Mesenchymal stem cell (in vitro differentiated cells and primary cell): ENCODE measurements at regions not wholly inside any gene's neighbourhood (a gene's known extent, or its start where the extent isn't known, plus 50 kb on each side); places are given as distances from the start of the nearest gene placed in this dataset.

ENCODE experiments used
- DNase-seq: peaks from one replicate; pipeline ENCODE4 v3.0.0-alpha.2; 2013
- H2AFZ ChIP-seq: one replicate; pipeline ENCODE4 v1.6.1; 2013; ENCODE audit warnings: low read depth, mild to moderate bottlenecking, control low read depth, inconsistent platforms, low read length, moderate library complexity
- H2AK5ac ChIP-seq: 2 replicates; pipeline ENCODE4 v1.6.1; 2013; ENCODE audit warnings: low read length, moderate library complexity, mild to moderate bottlenecking, inconsistent platforms; ENCODE audit not compliant: severe bottlenecking
- H2BK120ac ChIP-seq: one replicate; pipeline ENCODE4 v1.6.1; 2013; ENCODE audit warnings: low read depth, mild to moderate bottlenecking, inconsistent platforms, low read length, moderate library complexity
- H2BK12ac ChIP-seq, 2 experiments: one replicate each; pipeline ENCODE4 v1.6.1; 2013; ENCODE audit warnings: inconsistent platforms in 2 of 2, low read length in 2 of 2, mild to moderate bottlenecking in 2 of 2, moderate library complexity in 2 of 2, control low read depth in 1 of 2
- H2BK15ac ChIP-seq: one replicate; pipeline ENCODE4 v1.6.1; 2013; ENCODE audit warnings: mild to moderate bottlenecking, low read depth, inconsistent platforms; ENCODE audit not compliant: poor library complexity, severe bottlenecking
- H2BK5ac ChIP-seq: 2 replicates; pipeline ENCODE4 v1.6.1; 2013; ENCODE audit warnings: low read depth, mild to moderate bottlenecking, low read length, control low read depth, inconsistent platforms; ENCODE audit not compliant: poor library complexity, severe bottlenecking
- H3K14ac ChIP-seq, 2 experiments: one replicate each; pipeline ENCODE4 v1.6.1; 2013; ENCODE audit warnings: inconsistent platforms in 2 of 2, low read length in 2 of 2, control low read depth in 1 of 2, mild to moderate bottlenecking in 1 of 2, moderate library complexity in 1 of 2
- H3K18ac ChIP-seq, 2 experiments: one replicate each; pipeline ENCODE4 v1.6.1; 2013; ENCODE audit warnings: inconsistent platforms in 2 of 2, low read length in 2 of 2, control low read depth in 1 of 2, low read depth in 1 of 2, mild to moderate bottlenecking in 1 of 2
- H3K23ac ChIP-seq, 2 experiments: one replicate each; pipeline ENCODE4 v1.6.1; 2013; ENCODE audit warnings: inconsistent platforms in 2 of 2, low read length in 2 of 2, mild to moderate bottlenecking in 2 of 2, moderate library complexity in 2 of 2, control low read depth in 1 of 2
- H3K27ac ChIP-seq: 2 replicates; pipeline ENCODE4 v1.5.1; 2013; ENCODE audit warnings: mild to moderate bottlenecking, moderate library complexity, low read length, control low read depth, inconsistent platforms; ENCODE audit not compliant: poor library complexity, severe bottlenecking
- H3K27me3 ChIP-seq, 2 experiments: 2 replicates each; pipeline versions ENCODE4 v1.6.1 to v1.7.0; 2013; ENCODE audit warnings: low read length in 2 of 2, mild to moderate bottlenecking in 2 of 2, moderate library complexity in 2 of 2, control low read depth in 1 of 2, inconsistent platforms in 1 of 2; ENCODE audit not compliant: control insufficient read depth in 1 of 2, insufficient read depth in 1 of 2
- H3K36me3 ChIP-seq, 2 experiments: 2 replicates each; pipeline versions ENCODE4 v1.6.1 to v1.7.0; 2013; ENCODE audit warnings: low read length in 2 of 2, control low read depth in 1 of 2, inconsistent platforms in 1 of 2, low read depth in 1 of 2, mild to moderate bottlenecking in 1 of 2; ENCODE audit not compliant: insufficient read depth in 2 of 2, control insufficient read depth in 1 of 2
- H3K4ac ChIP-seq, 2 experiments: one replicate each; pipeline ENCODE4 v1.6.1; 2013; ENCODE audit warnings: inconsistent platforms in 2 of 2, low read length in 2 of 2, mild to moderate bottlenecking in 2 of 2, moderate library complexity in 2 of 2, control low read depth in 1 of 2, low read depth in 1 of 2
- H3K4me1 ChIP-seq: 2 replicates; pipeline ENCODE4 v1.6.1; 2013; ENCODE audit warnings: low read depth, low read length, control low read depth; ENCODE audit not compliant: control insufficient read depth, insufficient read depth
- H3K4me2 ChIP-seq: 2 replicates; pipeline ENCODE4 v1.6.1; 2013; ENCODE audit warnings: low read length, mild to moderate bottlenecking, inconsistent platforms; ENCODE audit not compliant: poor library complexity, severe bottlenecking
- H3K4me3 ChIP-seq, 2 experiments: 2 replicates each; pipeline versions ENCODE4 v1.5.1 to v1.7.0; 2013; ENCODE audit warnings: low read length in 2 of 2, mild to moderate bottlenecking in 2 of 2, control low read depth in 1 of 2, low read depth in 1 of 2; ENCODE audit not compliant: insufficient read depth in 1 of 2
- H3K79me1 ChIP-seq: replicated peaks from 2 replicates; pipeline ENCODE4 v1.6.1; 2013; ENCODE audit warnings: mild to moderate bottlenecking, control low read depth, low read length, inconsistent platforms; ENCODE audit not compliant: poor library complexity, severe bottlenecking
- H3K9ac ChIP-seq: 2 replicates; pipeline ENCODE4 v1.7.0; 2013; ENCODE audit warnings: mild to moderate bottlenecking, low read length, moderate library complexity
- H3K9me3 ChIP-seq: 2 replicates; pipeline ENCODE4 v1.7.0; 2013; ENCODE audit warnings: mild to moderate bottlenecking, low read length; ENCODE audit not compliant: control insufficient read depth
- H4K8ac ChIP-seq: one replicate; pipeline ENCODE4 v1.6.1; 2013; ENCODE audit warnings: inconsistent platforms, mild to moderate bottlenecking, low read length, moderate library complexity
- H4K91ac ChIP-seq: one replicate; pipeline ENCODE4 v1.6.1; 2013; ENCODE audit warnings: mild to moderate bottlenecking, low read length, inconsistent platforms
- WGBS: methylation state at CpG from one replicate; pipeline ENCODE4 v1.1.7; 2013; ENCODE audit warnings: mixed read lengths; 5-methylcytosine and 5-hydroxymethylcytosine counted together

- Histone ChIP-seq H2BK120ac (no peak overlapping the region), H3K4me2 (no peak overlapping the region), H3K9me3 (no peaks in the 10 kb centered on the region), H2BK15ac (no peak overlapping the region), H3K18ac (no peak overlapping the region), H2BK5ac (no peak overlapping the region), H3K4ac (no peak overlapping the region), H3K27ac (no peak overlapping the region), H2AFZ (no peak overlapping the region), H3K14ac (no peak overlapping the region), H3K36me3 (peaks cover 0 to 4% of the 10 kb centered on the region in 2 experiments), H3K23ac (no peak overlapping the region), H3K4me1 (peaks cover 7% of the 10 kb centered on the region), H2AK5ac (no peak overlapping the region), H4K91ac (peak overlapping the region; percentile 29), H3K9ac (no peak overlapping the region), H3K4me3 (no peak overlapping the region), H4K8ac (peak overlapping the region; percentile 43), H3K79me1 (no peaks in the 10 kb centered on the region), H2BK12ac (no peak overlapping the region), H3K27me3 (no peaks in the 10 kb centered on the region)
- no peak for DNase-seq
- WGBS, result 95% methylated on average over 31 of the region's 32 CpGs
Observed at GRCh38 chr5:54649041-54649504, 131.5 kb downstream of the SNX18 start.

DNA sequence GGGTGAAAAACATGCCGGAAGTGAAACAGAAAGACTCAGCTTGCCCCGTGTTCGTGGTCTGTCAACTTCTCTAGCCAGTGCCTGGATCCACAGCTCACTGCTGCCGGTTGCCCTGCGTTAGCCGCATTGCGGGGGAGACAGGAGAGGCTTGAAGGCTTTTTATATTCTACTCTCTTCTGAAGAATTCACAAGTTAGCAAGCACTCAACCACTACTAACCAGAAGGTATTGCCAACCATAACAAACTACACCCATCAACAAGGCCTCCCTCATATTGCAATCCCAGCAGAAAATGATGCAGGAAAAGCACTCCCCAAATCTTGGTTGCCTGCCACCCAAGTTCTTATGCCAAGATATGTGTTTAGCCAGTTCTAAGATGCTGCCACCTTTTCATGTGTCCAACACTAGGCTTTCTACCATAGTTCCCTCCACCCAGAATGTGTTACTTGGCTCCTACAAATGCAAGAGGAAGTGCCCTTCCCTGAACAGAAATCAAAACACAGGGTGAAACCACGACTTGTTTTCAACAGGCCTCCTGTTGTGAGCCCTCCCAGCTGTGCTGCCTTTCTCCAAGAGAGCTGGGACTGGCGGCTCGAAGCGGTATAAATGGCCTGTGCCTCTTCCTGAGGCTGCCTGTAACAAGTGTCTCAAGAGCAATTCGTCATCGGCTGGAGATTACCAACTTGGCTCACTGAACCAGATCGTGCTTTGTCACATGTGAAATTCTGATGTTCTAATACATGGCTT lies 129.0 kb downstream of the SNX18 start:
- Histone ChIP-seq H3K79me1 (no peaks in the 10 kb centered on the region), H3K23ac (no peak overlapping the region), H2BK5ac (peak overlapping the region; percentile 62), H3K18ac (peak overlapping the region; percentile 59 to 95), H4K91ac (peak overlapping the region; percentile 52), H3K4me2 (peak overlapping the region; percentile 48), H3K36me3 (peaks cover 0 to 4% of the 10 kb centered on the region in 2 experiments), H2BK120ac (peak overlapping the region; percentile 22), H2AFZ (no peak overlapping the region), H2AK5ac (no peak overlapping the region), H2BK12ac (peak overlapping the region in 1 of 2 experiments; percentile 86), H3K9ac (peak overlapping the region; percentile 73), H3K4me3 (peak overlapping the region in 1 of 2 experiments; percentile 10), H3K9me3 (no peaks in the 10 kb centered on the region), H3K27ac (peak overlapping the region; percentile 72), H3K27me3 (no peaks in the 10 kb centered on the region), H4K8ac (peak overlapping the region; percentile 86), H3K4me1 (peaks cover 11% of the 10 kb centered on the region), H3K14ac (no peak overlapping the region), H2BK15ac (no peak overlapping the region), H3K4ac (peak overlapping the region in 1 of 2 experiments; percentile 29)
- WGBS, result 49% methylated on average over 13 of the region's 14 CpGs
- peak; percentile 89 for DNase-seq

DNA sequence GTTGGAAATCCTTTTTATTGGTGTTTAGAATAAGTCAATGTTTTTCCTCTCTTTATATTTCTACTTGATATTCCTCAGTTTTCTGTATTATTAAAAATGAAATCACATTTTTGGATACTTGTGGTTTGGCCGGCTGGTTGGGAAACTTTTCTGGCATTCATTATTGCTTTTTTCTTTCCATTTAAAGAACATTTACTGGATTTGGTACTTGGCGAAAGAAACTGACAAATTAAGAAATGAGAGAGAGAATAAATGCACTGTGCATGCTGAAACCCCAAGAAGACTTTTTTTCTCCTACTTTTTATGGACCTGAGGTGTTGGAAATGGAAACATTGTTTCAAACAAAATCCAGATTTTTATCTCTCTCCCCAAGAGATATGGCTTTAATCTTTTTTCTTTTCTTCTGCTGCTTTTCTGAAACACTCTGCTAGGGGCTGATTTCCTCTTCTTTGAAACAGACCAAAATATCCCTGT lies 128.4 kb downstream of the SNX18 start:
- no peak overlapping the region for H3K4ac ChIP-seq
- peak overlapping the region; percentile 86 for H4K8ac ChIP-seq
- H3K4me1 ChIP-seq, result peaks cover 11% of the 10 kb centered on the region
- H2AFZ ChIP-seq, result no peak overlapping the region
- peak overlapping the region in 1 of 2 experiments; percentile 10 for H3K4me3 ChIP-seq
- no peaks in the 10 kb centered on the region for H3K79me1 ChIP-seq
- H2AK5ac ChIP-seq, result no peak overlapping the region
- H3K4me2 ChIP-seq, result peak overlapping the region; percentile 47
- no peak overlapping the region for H2BK12ac ChIP-seq
- no peak overlapping the region for H2BK5ac ChIP-seq
- H2BK120ac ChIP-seq, result peak overlapping the region; percentile 22
- no CpG with 5 or more reads among the region's 2 CpGs for whole genome bisulfite sequencing
- no peaks in the 10 kb centered on the region for H3K9me3 ChIP-seq
- H3K36me3 ChIP-seq, result peaks cover 0 to 4% of the 10 kb centered on the region in 2 experiments
- no peaks in the 10 kb centered on the region for H3K27me3 ChIP-seq
- no peak overlapping the region for H4K91ac ChIP-seq
- H3K14ac ChIP-seq, result no peak overlapping the region
- peak overlapping the region in 1 of 2 experiments; percentile 95 for H3K18ac ChIP-seq
- no peak overlapping the region for H3K23ac ChIP-seq
- DNase-seq, result no peak
- peak overlapping the region; percentile 72 for H3K27ac ChIP-seq
- H3K9ac ChIP-seq, result peak overlapping the region; percentile 73
- no peak overlapping the region for H2BK15ac ChIP-seq

DNA sequence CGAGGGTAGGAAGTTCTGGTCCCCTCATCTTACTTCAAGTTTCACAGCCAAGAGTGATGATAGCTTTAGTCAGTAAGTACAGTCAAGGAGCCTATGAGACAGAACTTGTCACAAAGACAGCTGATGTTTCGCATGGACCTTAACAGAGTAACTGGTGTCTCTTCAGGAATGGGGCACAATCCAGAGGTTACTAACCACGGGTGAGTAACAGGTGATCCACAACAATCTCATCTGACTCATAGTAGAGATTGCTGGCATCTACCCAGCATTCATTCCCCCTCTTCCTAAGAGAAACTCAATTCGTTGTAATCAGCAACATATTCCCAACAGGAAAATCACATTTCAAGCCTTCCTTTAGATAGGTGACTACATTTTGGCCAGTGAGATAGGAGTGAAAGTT lies 126.7 kb downstream of the SNX18 start:
- H4K8ac ChIP-seq, result no peak overlapping the region
- no peaks in the 10 kb centered on the region for H3K27me3 ChIP-seq
- peaks cover 11% of the 10 kb centered on the region for H3K4me1 ChIP-seq
- H3K27ac ChIP-seq, result no peak overlapping the region
- no peak overlapping the region for H4K91ac ChIP-seq
- H3K14ac ChIP-seq, result no peak overlapping the region
- H3K23ac ChIP-seq, result no peak overlapping the region
- H3K4ac ChIP-seq, result no peak overlapping the region
- H3K9ac ChIP-seq, result peak overlapping the region; percentile 18
- H3K36me3 ChIP-seq, result peaks cover 0 to 4% of the 10 kb centered on the region in 2 experiments
- H2BK12ac ChIP-seq, result peak overlapping the region in 1 of 2 experiments; percentile 10
- H3K4me2 ChIP-seq, result no peak overlapping the region
- H3K18ac ChIP-seq, result no peak overlapping the region
- H3K9me3 ChIP-seq, result no peaks in the 10 kb centered on the region
- DNase-seq, result peak; percentile 56
- H2AK5ac ChIP-seq, result no peak overlapping the region
- no peak overlapping the region for H2BK120ac ChIP-seq
- no peak overlapping the region for H2AFZ ChIP-seq
- H2BK5ac ChIP-seq, result no peak overlapping the region
- H3K79me1 ChIP-seq, result no peaks in the 10 kb centered on the region
- no peak overlapping the region for H3K4me3 ChIP-seq
- H2BK15ac ChIP-seq, result no peak overlapping the region
- 69% methylated on average over 3 of the region's 4 CpGs for WGBS
